ENCODE measurements at regions not wholly inside any gene's neighbourhood (a gene's known extent, or its start where the extent isn't known, plus 50 kb on each side); places are given as distances from the start of the nearest gene placed in this dataset.

GRCh38 chr13:63433546-63434150, 2018.0 kb upstream of the PCDH20 start:
- no peak for DNase-seq (ENCODE audit: low spot score)

DNA sequence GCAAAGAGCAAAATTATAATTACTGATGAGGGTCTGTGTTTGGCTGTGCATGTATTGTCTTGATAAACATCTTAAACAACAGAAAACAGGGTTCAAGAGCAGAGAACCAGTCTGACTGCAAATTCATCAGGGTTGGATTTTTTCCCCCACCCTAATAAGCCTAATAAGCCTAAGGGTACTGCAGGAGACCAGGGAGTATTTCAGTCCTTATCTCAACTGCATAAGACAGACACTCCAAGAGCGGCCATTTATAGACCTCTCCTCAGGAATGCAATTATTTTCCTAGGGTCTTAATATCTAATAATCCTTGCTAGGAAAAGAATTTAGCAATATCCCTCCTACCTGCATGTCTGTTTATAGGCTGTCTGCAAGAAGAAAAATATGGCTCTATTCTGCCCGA, 2011.5 kb upstream of the PCDH20 start:
- DNase-seq (ENCODE audit: low spot score) = no peak

DNA sequence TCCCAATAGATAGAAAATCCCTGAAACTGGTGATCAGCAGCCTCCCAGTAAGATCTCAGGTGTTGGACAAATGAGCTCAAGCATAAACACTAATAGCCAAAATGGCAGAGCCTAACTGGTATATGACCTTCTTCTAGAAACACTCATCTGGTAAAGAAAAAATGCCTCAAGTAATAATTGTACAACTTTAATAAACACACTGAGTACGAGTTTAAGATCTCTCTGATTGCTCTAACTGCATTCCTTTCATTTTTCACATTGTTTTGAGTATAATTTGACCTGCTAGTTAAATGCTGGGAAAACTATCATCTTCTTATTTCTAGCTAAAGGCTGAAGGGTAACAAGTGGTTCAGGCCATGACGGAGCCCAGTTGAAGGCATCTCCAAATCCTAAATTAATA, 2009.5 kb upstream of the PCDH20 start:
- DNase-seq (ENCODE audit: low spot score) = no peak

- DNase-seq (ENCODE audit: low spot score) = no peak
Measured at GRCh38 chr13:63421123-63421522, 2005.5 kb upstream of the PCDH20 start.

- DNase-seq (ENCODE audit: low spot score) = no peak
Measured at GRCh38 chr13:63420685-63421084, 2005.0 kb upstream of the PCDH20 start.

- DNase-seq (ENCODE audit: low spot score) = no peak
Measured at GRCh38 chr13:63414247-63414646, 1998.6 kb upstream of the PCDH20 start.

- no peak for DNase-seq (ENCODE audit: low spot score)
Measured at GRCh38 chr13:63409791-63410351, 1994.2 kb upstream of the PCDH20 start.

GRCh38 chr13:63408331-63409189, 1992.9 kb upstream of the PCDH20 start:
- DNase-seq (ENCODE audit: low spot score) = no peak

DNA sequence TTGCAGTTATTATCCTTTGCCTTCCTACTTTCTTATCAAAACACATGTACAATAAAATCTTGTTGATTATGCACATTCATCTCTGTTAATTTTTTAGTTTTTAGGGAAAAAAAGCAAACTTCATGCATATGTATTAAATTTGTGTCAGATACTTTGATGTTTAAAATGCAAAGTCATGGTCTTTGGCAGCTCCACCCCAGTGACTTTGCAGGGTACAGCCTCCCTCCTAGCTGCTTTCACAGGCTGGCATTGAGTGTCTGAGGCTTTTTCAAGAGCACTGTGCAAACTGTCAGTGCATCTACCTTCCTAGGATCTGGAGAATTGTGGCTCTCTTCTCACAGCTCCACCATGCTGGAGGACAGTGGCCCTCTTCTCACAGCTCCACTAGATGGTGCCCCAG, 1988.1 kb upstream of the PCDH20 start:
- DNase-seq (ENCODE audit: low spot score) = no peak

DNA sequence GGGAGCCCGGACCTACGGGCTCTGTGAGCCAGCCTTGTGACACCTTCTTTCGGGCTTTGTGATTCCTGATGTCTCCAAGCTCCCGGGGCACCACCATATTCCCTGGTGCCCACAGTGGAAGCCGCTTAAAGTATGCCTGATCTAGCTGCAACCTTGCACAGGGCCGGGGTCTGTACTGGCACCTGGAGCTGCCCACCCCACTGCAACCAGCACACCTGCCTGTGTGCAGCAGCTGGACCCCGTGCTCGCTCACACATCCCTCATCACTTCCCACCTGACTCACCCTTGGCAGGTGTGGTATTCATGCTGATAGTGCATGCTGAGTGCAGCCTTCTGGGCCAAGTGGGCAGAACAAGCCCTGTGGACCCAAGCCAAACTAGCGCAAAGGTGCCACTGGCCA, 1981.1 kb upstream of the PCDH20 start:
- DNase-seq (ENCODE audit: low spot score) = no peak

- no peak for DNase-seq (ENCODE audit: low spot score)
Measured at GRCh38 chr13:63393112-63393511, 1977.5 kb upstream of the PCDH20 start.

DNA sequence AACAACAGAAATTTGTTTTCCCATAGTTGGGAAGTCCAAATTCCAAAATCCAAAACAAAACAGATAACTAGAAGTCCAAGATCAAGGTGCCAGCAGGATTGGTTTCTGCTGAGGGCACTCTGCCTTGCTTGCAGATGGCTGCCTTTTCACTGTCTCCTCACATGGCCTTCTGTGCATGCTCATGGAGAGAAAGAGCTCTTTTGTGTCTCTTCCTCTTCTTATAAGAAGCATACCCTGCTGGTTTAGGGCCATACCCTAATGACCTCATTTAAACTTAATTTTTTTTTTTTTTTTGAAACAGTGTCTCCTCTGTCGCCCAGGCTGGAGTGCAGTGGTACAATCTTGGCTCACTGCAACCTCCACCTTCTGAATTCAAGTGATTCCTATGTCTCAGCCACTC, 1974.1 kb upstream of the PCDH20 start:
- DNase-seq (ENCODE audit: low spot score) = no peak

- DNase-seq (ENCODE audit: low spot score) = no peak
Measured at GRCh38 chr13:63381078-63381859, 1965.6 kb upstream of the PCDH20 start.

- DNase-seq (ENCODE audit: low spot score) = no peak
Measured at GRCh38 chr13:63377986-63378385, 1962.3 kb upstream of the PCDH20 start.

DNA sequence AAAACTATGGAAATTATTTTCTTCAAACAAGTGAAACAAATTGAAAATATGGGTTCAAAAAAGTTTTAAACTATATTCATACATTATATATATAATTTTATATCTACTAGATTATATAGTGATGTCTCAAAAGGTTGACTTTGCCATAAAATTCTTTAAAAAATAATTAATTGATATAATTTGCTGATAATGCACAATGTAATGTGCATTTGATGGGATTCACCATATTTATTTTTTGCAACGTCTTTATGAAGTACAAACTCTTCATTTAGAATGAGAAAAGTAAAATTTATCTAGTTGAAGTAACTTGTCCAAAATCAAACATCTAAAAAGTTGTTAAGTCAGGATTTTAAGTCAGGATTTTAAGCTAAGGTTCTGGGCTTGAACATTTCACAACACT, 1954.5 kb upstream of the PCDH20 start:
- no peak for DNase-seq (ENCODE audit: low spot score)

DNA sequence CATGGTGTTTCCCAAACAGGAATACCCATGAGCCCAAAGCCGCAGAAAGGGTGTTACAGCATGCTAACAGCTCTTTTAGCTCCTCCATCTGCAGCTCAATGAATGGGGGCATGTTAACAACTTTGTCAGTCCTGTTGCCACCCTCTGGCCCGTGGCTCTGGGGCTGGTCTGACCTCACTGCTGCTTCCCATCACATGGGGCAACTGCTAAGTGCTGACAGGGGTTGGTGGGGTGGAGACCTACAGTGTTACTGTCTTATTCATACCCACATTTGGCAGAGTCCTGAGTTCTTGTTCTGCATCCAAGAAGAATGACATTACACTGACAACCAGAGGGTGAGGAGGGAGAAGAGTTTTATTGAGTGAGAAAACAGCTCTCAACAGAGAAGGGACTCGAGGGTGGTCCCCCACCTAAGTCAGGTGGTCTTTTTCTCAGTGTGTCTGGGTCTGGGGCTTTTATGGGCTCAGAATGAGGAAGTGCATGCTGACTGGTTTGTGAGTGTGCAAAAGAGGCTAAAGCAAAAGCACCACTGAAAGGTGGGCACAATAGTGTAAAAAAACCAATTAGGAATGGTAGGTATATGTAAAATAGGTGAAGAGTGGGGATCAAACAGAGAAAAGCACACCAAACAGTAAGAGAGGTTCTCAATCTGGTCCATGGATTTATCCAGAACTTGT, 1952.0 kb upstream of the PCDH20 start:
- no peak for DNase-seq (ENCODE audit: low spot score)

- DNase-seq (ENCODE audit: low spot score) = no peak
Measured at GRCh38 chr13:63364159-63364558, 1948.5 kb upstream of the PCDH20 start.

GRCh38 chr13:63351533-63351932, 1935.9 kb upstream of the PCDH20 start:
- DNase-seq (ENCODE audit: low spot score) = no peak

GRCh38 chr13:63351081-63351480, 1935.4 kb upstream of the PCDH20 start:
- DNase-seq (ENCODE audit: low spot score) = no peak

- DNase-seq (ENCODE audit: low spot score) = no peak
Measured at GRCh38 chr13:63345835-63346234, 1930.2 kb upstream of the PCDH20 start.

GRCh38 chr13:63344711-63345110, 1929.1 kb upstream of the PCDH20 start:
- no peak for DNase-seq (ENCODE audit: low spot score)

DNA sequence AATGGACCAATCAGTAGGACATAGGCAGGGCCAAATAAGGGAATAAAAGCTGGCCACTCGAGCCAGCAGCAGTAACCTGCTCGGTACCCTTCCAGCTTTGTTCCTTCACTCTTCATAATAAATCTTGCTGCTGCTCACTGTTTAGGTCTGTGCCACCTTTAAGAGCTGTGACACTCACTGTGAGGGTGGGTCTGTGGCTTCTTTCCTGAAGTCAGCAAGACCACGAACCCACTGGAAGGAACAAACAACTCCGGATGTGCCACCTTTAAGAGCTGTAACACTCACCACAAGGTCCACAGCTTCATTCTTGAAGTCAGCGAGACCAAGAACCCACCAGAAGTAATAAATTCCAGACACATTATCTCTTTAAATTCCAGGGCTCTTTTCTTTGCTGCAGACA, 1922.3 kb upstream of the PCDH20 start:
- no peak for DNase-seq (ENCODE audit: low spot score)
